ENCODE measurements at regions not wholly inside any gene's neighbourhood (a gene's known extent, or its start where the extent isn't known, plus 50 kb on each side); places are given as distances from the start of the nearest gene placed in this dataset.

GRCh38 chr2:209369656-209370055 is 54.2 kb upstream of the MAP2 start:
- DNase-seq (ENCODE audit: low read depth) = no peak

GRCh38 chr2:209371407-209371806 is 52.4 kb upstream of the MAP2 start:
- no peak for DNase-seq (ENCODE audit: low read depth)
